Gastrocnemius medialis (tissue), 4 donors: ENCODE measurements at regions not wholly inside any gene's neighbourhood (a gene's known extent, or its start where the extent isn't known, plus 50 kb on each side); places are given as distances from the start of the nearest gene placed in this dataset.

Source experiments
- ATAC-seq, 2 donors: fragments of 150-250 bp; one replicate each; pipeline ENCODE4 v1.9.1; 2016
- DNase-seq, 2 donors: peaks; one replicate each; pipeline ENCODE4 v3.0.0-alpha.2; 2019
- H3K27ac ChIP-seq, 4 donors: fragments of 200-600 bp; sonication (generic); 1 replicate in 1 of 4; 2 replicates in 3 of 4; pipeline ENCODE4 v1.5.1; 2016 to 2018; ENCODE audit warnings: mild to moderate bottlenecking in 2 of 4, moderate library complexity in 1 of 4
- H3K27me3 ChIP-seq, 3 donors: fragments of 200-600 bp; sonication (generic) in 2 of 3; 1 replicate in 1 of 3; 2 replicates in 2 of 3; pipeline versions ENCODE4 v1.5.1 to v1.6.0; 2016 to 2019; ENCODE audit warnings: mild to moderate bottlenecking in 1 of 3, moderate library complexity in 1 of 3
- H3K36me3 ChIP-seq, 2 donors: fragments of 200-600 bp; sonication (generic) in 1 of 2; one replicate each; pipeline ENCODE4 v1.5.1; 2017 to 2018
- H3K4me1 ChIP-seq, 2 donors: fragments of 200-600 bp; sonication (generic) in 1 of 2; one replicate each; pipeline ENCODE4 v1.5.1; 2016 to 2017; ENCODE audit warnings: mild to moderate bottlenecking in 2 of 2
- H3K4me3 ChIP-seq, 4 donors: fragments of 200-600 bp; sonication (generic) in 3 of 4; 1 replicate in 1 of 4; 2 replicates in 3 of 4; pipeline ENCODE4 v1.5.1; 2016 to 2019; ENCODE audit warnings: mild to moderate bottlenecking in 2 of 4
- H3K9me3 ChIP-seq, 3 donors: fragments of 200-600 bp; sonication (generic) in 2 of 3; 1 replicate in 1 of 3; 2 replicates in 2 of 3; pipeline ENCODE4 v1.5.1; 2016 to 2019
- POLR2A ChIP-seq, 2 donors: fragments of 450-650 bp; IDR thresholded peaks; one replicate each; pipeline ENCODE4 v1.6.1; 2017; ENCODE audit warnings: antibody characterized with exemption in 2 of 2, mild to moderate bottlenecking in 2 of 2, moderate library complexity in 2 of 2
- in situ Hi-C, 4 donors: fragments of 200-750 bp; cut with MboI; loops; one replicate each; pipeline versions ENCODE4 v1.15.0 to v1.8.0; 2017; ENCODE audit warnings: low sequenced_read_pairs in 4 of 4
- intact Hi-C: fragments of 100-400 bp; cut with DNase I; formaldehyde crosslinking; loops from one replicate; pipeline ENCODE4 v1.15.1; 2023; ENCODE audit warnings: low total_unique reads
- TF ChIP-seq, protein P1 (sequence below), 5 experiments: fragments of 450-650 bp in 3 of 5; fragments of 200-600 bp in 2 of 5; sonication (generic) in 2 of 5; IDR thresholded peaks in 4 of 5; conservative IDR thresholded peaks in 1 of 5; 1 replicate in 4 of 5; 2 replicates in 1 of 5; pipeline ENCODE4 v1.5.1; 2016 to 2019; ENCODE audit warnings: antibody characterized with exemption in 5 of 5, mild to moderate bottlenecking in 3 of 5, moderate library complexity in 3 of 5

DNA sequence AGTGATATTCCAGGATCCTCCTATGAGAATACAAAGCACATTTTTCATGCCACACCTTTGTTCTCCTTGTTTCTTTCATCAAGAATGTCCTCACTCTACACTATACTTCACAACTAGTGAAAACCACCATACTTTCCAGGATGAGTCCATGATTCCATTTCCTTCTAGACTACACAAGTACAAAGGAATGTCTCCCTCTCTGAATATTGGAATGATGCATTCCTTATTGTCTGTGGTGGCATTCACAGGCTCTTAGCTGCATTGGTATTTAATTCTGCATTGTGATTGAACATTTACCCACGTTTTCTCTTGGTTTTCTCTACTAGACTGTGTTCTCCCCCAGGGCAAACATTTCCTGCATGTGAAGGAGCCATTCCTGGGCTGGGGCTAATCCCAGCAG, 217.5 kb downstream of the RAP2B start:
- H3K4me1 ChIP-seq, result no peaks in the 10 kb centered on the region
- no peaks in the 10 kb centered on the region for H3K27me3 ChIP-seq
- TF ChIP-seq, protein P1, sequence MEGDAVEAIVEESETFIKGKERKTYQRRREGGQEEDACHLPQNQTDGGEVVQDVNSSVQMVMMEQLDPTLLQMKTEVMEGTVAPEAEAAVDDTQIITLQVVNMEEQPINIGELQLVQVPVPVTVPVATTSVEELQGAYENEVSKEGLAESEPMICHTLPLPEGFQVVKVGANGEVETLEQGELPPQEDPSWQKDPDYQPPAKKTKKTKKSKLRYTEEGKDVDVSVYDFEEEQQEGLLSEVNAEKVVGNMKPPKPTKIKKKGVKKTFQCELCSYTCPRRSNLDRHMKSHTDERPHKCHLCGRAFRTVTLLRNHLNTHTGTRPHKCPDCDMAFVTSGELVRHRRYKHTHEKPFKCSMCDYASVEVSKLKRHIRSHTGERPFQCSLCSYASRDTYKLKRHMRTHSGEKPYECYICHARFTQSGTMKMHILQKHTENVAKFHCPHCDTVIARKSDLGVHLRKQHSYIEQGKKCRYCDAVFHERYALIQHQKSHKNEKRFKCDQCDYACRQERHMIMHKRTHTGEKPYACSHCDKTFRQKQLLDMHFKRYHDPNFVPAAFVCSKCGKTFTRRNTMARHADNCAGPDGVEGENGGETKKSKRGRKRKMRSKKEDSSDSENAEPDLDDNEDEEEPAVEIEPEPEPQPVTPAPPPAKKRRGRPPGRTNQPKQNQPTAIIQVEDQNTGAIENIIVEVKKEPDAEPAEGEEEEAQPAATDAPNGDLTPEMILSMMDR (IDR thresholded peaks at IDR 0.05 in 4 of 5, conservative IDR thresholded peaks at IDR 0.05 in 1 of 5), result no peak
- TF ChIP-seq POLR2A (IDR thresholded peaks at IDR 0.05), result no peak
- H3K27ac ChIP-seq, result no peak overlapping the region
- in situ Hi-C loops (no loop called here), intact Hi-C loops (no loop called here)
- H3K36me3 ChIP-seq, result no peaks in the 10 kb centered on the region
- no peak for DNase-seq
- ATAC-seq, result no peak
- no peaks in the 10 kb centered on the region for H3K9me3 ChIP-seq
- no peak overlapping the region for H3K4me3 ChIP-seq

DNA sequence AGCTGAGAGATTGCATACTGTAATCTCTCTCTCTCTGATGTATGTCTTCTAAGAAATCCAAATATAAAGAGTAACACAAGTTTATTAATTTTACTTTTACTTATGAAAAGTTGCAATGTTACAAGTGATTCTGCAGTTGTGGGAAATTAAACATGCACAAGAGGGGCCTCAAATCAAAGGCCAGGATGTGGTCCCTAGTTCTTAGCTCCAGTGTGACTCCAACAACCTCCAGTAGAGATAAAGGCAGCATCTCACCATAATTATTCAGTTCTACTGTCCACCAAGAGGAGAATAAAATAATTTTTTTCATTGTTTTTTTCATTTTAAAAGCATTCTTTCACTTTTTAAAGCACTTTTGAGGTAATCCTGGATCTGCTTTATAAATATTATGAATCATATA, 223.3 kb downstream of the RAP2B start:
- no peak overlapping the region for H3K27ac ChIP-seq
- H3K4me1 ChIP-seq, result no peaks in the 10 kb centered on the region
- intact Hi-C loops, result no loop called here
- TF ChIP-seq, protein P1 (IDR thresholded peaks at IDR 0.05 in 4 of 5, conservative IDR thresholded peaks at IDR 0.05 in 1 of 5), result no peak
- TF ChIP-seq POLR2A (IDR thresholded peaks at IDR 0.05), result no peak
- no peaks in the 10 kb centered on the region for H3K9me3 ChIP-seq
- DNase-seq, result no peak
- in situ Hi-C loops, result no loop called here
- H3K36me3 ChIP-seq, result no peaks in the 10 kb centered on the region
- ATAC-seq, result no peak
- H3K4me3 ChIP-seq, result no peak overlapping the region
- H3K27me3 ChIP-seq, result no peaks in the 10 kb centered on the region

DNA sequence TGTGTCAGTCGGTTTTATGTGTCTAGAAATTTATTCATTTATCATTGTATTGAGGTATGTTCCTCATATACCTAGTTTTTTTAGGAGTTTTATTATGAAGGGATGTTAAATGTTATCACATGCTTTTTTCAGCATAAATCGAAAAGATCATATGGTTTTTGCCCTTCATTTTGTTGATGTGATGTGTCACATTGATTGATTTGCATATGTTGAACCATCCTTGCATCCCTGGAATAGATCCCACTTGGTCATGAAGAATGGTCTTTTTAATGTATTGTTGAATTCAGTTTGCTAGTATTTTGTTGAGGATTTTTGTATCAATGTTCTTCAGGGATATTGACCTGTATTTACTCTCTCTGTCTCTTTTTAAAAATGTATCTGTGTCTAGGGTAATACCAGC, 230.3 kb downstream of the RAP2B start:
- H3K27ac ChIP-seq, result no peak overlapping the region
- TF ChIP-seq, protein P1 (IDR thresholded peaks at IDR 0.05 in 4 of 5, conservative IDR thresholded peaks at IDR 0.05 in 1 of 5), result no peak
- TF ChIP-seq POLR2A (IDR thresholded peaks at IDR 0.05), result no peak
- no peak overlapping the region for H3K4me3 ChIP-seq
- no peaks in the 10 kb centered on the region for H3K9me3 ChIP-seq
- no peaks in the 10 kb centered on the region for H3K27me3 ChIP-seq
- intact Hi-C loops, result no loop called here
- ATAC-seq, result no peak
- H3K4me1 ChIP-seq, result no peaks in the 10 kb centered on the region
- H3K36me3 ChIP-seq, result no peaks in the 10 kb centered on the region
- in situ Hi-C loops, result no loop called here
- DNase-seq, result no peak

DNA sequence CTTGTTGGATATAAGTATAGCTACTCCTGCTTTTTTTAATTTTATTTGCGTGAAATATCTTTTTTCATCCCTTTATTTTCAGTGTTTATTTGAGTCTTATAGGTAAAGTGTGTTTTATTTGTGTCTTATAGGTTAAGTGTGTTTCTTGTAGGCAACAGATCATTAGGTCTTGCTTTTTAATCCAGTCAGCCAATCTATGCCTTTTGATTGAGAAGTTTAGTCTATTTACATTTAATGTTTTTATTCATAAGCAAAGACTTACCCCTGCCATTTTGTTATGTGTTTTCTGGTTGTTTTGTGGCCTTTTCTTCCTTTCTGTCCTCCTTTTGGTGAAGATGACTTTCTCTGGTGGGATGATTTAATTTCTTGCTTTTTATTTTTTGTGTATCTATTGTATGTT, 232.0 kb downstream of the RAP2B start:
- Histone ChIP-seq H3K36me3 (no peaks in the 10 kb centered on the region), H3K4me3 (no peak overlapping the region), H3K27ac (no peak overlapping the region), H3K4me1 (no peaks in the 10 kb centered on the region), H3K27me3 (no peaks in the 10 kb centered on the region), H3K9me3 (no peaks in the 10 kb centered on the region)
- in situ Hi-C loops (no loop called here), intact Hi-C loops (no loop called here)
- no peak for TF ChIP-seq POLR2A (IDR thresholded peaks at IDR 0.05)
- TF ChIP-seq, protein P1 (IDR thresholded peaks at IDR 0.05 in 4 of 5, conservative IDR thresholded peaks at IDR 0.05 in 1 of 5), result no peak
- ATAC-seq, result no peak
- no peak for DNase-seq

DNA sequence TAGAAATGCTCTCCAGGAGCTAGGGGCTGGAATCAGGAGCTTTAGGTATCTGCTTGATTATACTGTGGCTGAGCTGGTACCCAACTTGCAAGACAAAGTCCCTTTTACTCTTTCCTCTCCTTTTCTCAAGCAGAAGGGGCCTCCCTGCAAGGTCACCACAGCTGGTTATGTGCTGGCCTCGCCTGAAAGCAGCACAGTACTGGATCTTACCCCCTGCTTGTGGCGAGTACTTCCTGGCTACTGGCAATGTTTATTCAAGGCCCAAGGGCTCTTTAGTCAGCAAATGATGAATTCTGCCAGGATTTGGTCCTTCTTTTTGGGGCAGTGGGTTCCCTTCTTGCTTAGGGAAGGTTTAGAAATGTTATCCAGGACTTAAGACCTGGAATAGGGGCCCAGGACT, 234.6 kb downstream of the RAP2B start:
- intact Hi-C loops (no loop called here), in situ Hi-C loops (no loop called here)
- no peak overlapping the region for H3K4me3 ChIP-seq
- no peaks in the 10 kb centered on the region for H3K9me3 ChIP-seq
- H3K27ac ChIP-seq, result no peak overlapping the region
- H3K36me3 ChIP-seq, result no peaks in the 10 kb centered on the region
- TF ChIP-seq, protein P1 (IDR thresholded peaks at IDR 0.05 in 4 of 5, conservative IDR thresholded peaks at IDR 0.05 in 1 of 5), result no peak
- TF ChIP-seq POLR2A (IDR thresholded peaks at IDR 0.05), result no peak
- no peaks in the 10 kb centered on the region for H3K27me3 ChIP-seq
- H3K4me1 ChIP-seq, result no peaks in the 10 kb centered on the region
- DNase-seq, result no peak
- ATAC-seq, result no peak
